Stromal cell of bone marrow (primary cell): ENCODE measurements at regions not wholly inside any gene's neighbourhood (a gene's known extent, or its start where the extent isn't known, plus 50 kb on each side); places are given as distances from the start of the nearest gene placed in this dataset.

Source experiments
- DNase-seq: peaks from one replicate; pipeline ENCODE4 v3.0.0-alpha.2; 2012; ENCODE audit warnings: low read depth

GRCh38 chr10:107443326-107443725 lies 278.8 kb upstream of the SORCS1 start:
- no peak for DNase-seq

- peak; percentile 30 for DNase-seq
Measured at GRCh38 chr10:107442035-107442505, 277.6 kb upstream of the SORCS1 start.

DNA sequence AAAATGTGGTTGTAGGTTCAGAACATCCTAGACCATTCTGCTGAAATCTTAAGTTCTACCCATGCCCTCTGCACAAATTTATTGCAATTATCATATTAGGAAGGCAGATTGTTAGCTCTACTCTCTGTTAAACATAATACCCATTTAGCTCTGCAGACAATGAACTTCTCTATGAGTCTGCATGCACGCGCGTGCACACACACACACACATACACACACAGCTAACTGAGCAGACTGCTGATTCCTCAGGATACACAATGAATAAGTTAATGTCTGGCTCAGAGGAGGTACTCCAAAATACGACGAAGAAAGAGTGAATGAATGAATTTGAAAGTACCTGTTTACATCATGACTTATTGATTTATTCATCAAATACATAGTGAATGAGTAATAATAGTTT lies 276.2 kb upstream of the SORCS1 start:
- DNase-seq, result no peak

GRCh38 chr10:107437921-107438320 lies 273.4 kb upstream of the SORCS1 start:
- no peak for DNase-seq

DNA sequence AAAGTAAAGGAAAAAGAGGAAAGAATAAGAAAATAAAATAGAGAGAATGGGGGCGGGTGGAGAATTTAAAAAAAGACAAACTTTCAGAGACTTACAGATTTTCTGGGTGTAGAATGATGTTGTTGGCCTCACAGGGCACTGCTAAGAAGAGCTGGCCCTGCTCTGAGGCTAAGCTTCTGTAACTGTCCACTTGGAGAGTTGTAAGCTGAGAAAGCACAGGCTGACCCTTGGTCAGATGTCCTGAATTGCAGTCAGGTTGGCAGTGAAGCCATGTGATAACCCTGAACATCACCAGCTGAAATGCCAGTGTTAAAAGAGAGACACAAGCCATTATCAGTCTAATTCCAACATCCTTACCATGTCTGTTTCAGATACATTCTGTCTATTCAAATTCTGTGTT lies 272.1 kb upstream of the SORCS1 start:
- no peak for DNase-seq

- DNase-seq, result no peak
Measured at GRCh38 chr10:107434854-107435253, 270.3 kb upstream of the SORCS1 start.

DNA sequence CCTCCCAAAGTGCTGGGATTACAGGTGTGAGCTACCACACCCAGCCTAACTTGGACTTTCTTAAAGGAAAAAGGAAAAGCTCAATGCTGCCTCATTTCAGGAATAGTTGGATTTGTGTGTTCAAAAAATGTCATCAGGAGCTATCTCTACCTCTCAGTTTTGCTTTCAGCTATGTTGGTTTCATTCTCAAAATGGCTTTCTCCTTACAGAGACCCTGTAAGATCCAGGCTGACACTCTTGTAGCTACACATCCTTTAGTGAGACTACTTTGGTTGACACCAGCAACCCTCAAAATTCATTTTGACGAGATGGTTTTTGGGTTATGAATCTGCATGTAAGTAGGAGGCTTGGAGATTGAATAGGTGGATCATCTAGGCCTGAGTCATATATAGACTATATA lies 269.7 kb upstream of the SORCS1 start:
- DNase-seq, result no peak

GRCh38 chr10:107433605-107434004 lies 269.1 kb upstream of the SORCS1 start:
- no peak for DNase-seq

- DNase-seq, result no peak
Measured at GRCh38 chr10:107430446-107430845, 265.9 kb upstream of the SORCS1 start.

DNA sequence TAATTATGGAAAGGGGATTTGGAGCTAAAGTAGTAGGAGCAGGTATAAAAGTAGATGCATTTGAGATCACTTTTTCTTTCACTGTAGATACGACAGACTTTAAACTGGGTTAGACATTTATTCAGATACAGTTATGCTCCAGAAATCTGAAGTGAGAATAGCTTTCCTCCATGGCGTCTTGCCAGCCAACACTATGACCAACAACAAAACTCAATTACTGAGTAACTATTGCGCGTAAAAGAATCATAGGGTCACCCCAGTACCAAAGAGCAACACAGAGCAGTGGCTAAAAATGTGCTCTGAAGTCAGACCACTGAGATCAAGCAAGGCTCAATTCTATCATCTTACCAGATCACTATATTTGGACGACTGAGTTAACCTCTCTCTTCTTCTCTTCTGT lies 262.5 kb upstream of the SORCS1 start:
- DNase-seq, result no peak

DNA sequence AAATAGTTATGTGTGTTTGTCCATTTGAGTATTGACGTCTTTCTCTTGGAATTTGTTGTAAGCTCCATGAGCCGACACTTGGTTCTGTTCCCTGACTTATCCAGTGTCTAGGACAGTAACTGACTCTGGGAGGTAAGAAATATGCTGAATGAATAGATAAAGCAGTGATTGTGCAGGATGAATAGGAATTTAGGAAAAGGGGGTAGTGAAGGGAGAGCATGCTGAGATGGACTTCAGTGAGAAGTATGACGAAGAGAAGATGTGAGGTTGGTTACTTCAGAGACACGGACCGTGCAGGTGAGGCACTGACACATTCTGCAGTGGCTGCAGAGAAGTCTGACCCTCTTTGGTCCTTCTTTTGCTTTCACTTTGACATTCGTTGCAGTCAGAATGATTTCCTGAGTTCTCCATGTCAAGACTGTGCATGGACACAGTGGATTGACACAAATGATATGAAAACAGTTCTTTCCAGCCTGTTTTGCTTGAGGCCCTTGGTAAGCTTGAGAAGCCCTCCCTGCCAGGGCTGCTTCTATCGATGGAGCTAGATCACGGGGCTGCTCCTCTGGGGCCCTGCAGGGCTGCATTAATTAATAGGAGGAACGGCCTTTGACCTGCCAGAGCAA lies 261.5 kb upstream of the SORCS1 start:
- DNase-seq, result no peak

DNA sequence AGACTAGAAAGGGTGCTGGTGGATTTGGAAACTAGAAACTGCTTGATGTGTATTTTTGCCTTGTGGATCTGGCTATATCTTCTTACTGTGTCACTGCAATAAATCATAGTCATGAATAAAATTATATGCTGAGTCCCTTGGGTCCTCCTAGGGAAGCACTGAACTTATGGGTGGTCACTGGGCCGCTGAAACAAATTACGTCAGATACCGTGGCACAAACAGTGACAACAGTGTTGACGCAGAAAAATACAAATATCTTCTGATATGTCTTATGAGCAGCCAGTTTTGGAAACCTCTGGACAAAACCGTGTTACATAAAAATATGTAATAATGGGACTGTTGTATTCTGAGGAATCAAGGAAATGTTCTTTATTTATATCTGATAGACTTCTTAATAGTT lies 260.1 kb upstream of the SORCS1 start:
- DNase-seq, result no peak

DNA sequence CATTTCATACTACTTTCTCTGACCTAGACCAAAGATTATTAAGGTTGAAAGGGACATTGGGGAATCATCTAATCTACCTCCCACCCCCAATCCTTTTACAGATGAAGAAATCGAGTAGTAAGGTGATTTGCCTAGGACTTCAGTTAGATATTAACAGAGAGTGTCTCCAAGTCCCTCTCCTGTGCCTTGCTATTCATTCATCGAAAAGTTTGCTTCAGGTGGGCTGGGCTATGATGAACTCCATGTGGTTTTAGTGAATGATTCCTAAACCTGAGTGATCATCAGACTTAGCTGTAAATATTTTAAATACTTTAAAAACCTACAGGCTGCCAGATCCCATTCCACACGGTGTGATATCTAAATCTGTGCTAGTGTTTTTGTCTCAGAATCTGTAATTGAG lies 259.4 kb upstream of the SORCS1 start:
- DNase-seq, result no peak

- DNase-seq, result no peak
Measured at GRCh38 chr10:107422681-107423080, 258.2 kb upstream of the SORCS1 start.

GRCh38 chr10:107420196-107420595 lies 255.7 kb upstream of the SORCS1 start:
- no peak for DNase-seq

DNA sequence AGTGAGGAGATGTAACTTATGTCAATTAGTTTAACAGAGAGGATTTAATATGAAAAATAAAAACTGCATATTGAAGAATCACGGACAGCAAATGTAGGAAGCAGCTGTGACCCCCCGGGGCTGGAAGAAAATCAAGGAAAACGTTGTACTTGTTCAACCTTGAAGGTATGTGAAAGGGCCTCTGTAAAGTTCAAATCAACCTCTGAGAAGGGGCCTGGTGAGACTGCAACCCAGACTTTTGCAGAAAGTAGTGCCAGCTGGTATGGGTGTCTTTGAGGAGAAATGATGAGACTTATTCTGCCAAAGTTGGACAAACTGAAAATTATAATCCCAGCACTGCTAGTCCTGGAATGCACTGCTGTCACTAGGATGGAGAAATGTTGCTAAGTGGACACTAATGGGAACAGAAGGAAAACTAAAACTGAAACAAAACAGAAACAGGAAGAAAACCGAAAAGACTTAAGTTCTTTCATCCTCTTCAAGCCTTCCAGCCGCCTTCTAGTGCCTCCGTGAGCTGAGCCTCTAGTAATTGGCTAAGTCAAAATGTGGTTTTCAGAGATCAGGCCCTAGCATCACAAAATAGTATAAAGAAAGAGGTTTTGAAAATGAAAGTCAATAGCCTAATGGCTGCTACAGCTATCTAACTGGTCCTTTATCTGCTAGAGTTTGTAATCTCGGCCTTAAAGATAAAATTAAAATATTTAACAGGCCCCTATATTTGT lies 253.7 kb upstream of the SORCS1 start:
- no peak for DNase-seq

GRCh38 chr10:107417446-107417845 lies 252.9 kb upstream of the SORCS1 start:
- DNase-seq, result no peak

DNA sequence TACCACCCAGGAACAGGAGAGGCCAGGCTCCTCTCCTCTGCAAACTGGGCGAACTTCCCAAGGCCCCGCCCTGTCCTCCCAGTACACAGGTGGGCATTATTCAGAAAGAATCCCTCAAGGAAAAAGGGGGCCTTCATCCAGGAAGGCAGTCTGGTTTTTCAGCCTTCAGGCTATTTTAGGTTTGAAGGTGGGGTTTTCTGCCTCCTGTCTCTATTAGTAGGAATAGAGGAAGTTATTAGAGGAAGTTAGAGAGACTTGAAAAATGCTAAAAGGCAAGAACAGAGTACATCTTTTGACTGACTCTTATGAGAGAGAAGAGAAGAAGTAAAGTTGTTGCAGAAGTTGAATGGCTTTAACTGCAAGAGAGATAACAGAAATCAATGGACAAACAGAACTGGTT lies 250.9 kb upstream of the SORCS1 start:
- DNase-seq, result no peak

DNA sequence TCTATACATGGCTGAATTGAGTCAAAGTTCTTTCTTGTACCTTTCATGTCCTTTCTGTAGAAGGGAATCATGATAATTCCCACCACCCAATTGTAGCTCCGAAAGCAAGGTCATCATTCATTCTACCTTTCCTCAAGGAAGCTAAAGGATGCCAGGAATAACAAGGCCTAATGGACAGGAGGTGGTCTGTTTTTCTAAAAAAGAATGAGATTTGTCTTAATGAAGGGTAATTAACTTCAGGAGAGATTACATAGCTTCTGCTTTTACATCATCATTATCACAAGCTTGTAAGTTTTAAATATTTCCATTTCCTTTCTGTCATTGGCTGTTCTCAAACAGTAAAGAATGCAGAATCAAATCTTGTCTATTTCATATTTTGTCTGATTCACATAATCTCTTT lies 249.5 kb upstream of the SORCS1 start:
- no peak for DNase-seq

- peak; percentile 3 for DNase-seq
Measured at GRCh38 chr10:107409522-107409921, 245.0 kb upstream of the SORCS1 start.

DNA sequence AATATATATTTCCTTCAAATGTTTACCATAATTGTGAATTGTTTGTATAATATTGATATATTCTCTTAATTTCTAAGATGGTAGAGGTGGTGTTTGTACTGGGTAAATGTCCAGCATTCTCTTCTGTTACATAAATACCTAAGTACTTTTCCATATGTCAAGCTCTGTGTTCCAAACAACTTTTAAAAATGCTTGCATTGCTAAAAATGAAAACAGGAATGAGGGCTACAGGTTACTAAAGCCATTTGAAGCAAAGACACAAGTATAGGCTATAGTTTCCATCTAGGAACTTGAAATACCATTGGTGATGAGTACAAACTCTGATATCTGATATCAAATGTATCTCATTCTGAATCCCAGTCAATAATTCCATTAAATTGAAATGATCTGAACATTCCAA lies 233.6 kb upstream of the SORCS1 start:
- no peak for DNase-seq

DNA sequence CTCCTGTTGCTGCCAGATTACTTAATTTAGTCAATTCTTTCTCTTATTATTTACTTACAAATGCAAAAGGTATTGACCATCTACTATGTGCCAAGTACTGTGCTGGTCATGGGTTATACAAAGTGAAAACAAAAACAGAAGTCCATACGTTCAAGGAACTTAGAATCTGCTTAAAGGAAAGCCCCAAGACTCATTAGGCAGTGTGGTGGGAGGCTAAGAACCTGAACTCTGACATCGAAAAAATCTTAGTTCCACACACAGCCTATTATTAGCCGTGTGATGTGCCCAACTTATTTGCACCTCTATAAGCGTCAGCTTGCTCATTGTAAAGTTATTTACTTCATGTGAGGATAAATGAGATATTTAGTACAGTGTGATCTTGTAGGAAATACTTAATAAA lies 227.4 kb upstream of the SORCS1 start:
- DNase-seq, result no peak

- no peak for DNase-seq
Measured at GRCh38 chr10:107390563-107390962, 226.1 kb upstream of the SORCS1 start.

DNA sequence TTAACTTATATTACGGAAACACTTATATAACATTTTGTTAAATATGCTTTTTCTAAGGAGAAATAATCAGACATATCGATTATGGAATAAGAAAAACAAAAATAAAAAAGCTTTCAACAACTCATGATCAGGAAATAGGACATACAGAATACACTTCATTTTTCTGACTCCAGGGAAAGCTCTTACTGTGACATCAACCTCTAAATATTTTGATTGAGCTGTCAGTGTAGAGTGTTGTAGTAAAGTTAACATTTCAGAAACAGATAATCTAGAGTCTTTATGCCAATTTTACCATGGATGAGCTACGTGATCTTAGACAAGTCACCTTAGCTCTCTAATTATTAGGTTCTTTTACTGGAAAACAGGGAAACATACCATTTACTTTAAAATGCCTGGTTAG lies 218.9 kb upstream of the SORCS1 start:
- no peak for DNase-seq
